GM21526 (cell line): ENCODE measurements at regions not wholly inside any gene's neighbourhood (a gene's known extent, or its start where the extent isn't known, plus 50 kb on each side); places are given as distances from the start of the nearest gene placed in this dataset.
"Not testable (repeated sequence)": the region's sequence is repeated elsewhere in the genome, so short reads cannot be mapped to it uniquely, and the experiment has no call there.

Experiments
- ATAC-seq: cut with Tn5 transposase; IDR thresholded peaks from one replicate; pipeline ENCODE4 v1.9.1; 2021; ENCODE audit warnings: moderate library complexity; ENCODE audit not compliant: unreplicated experiment, low FRiP score

GRCh38 chr3:66629150-66629981, 128.5 kb upstream of the LRIG1 start:
- no peak for ATAC-seq

- no peak for ATAC-seq
These were observed 129.2 kb upstream of the LRIG1 start for GRCh38 chr3:66629982-66630368.

GRCh38 chr3:66633402-66634381, 132.9 kb upstream of the LRIG1 start:
- no peak for ATAC-seq

GRCh38 chr3:66638717-66639116, 137.9 kb upstream of the LRIG1 start:
- no peak for ATAC-seq

- no peak for ATAC-seq
These were observed 139.1 kb upstream of the LRIG1 start for GRCh38 chr3:66639809-66640356.

- ATAC-seq = no peak
These were observed 141.2 kb upstream of the LRIG1 start for GRCh38 chr3:66642019-66642418.

- no peak for ATAC-seq
These were observed 141.7 kb upstream of the LRIG1 start for GRCh38 chr3:66642484-66642883.

GRCh38 chr3:66644549-66644948, 143.7 kb upstream of the LRIG1 start:
- ATAC-seq = no peak

- no peak for ATAC-seq
These were observed 148.2 kb upstream of the LRIG1 start for GRCh38 chr3:66648975-66649374.

- not testable (repeated sequence) for ATAC-seq
These were observed 150.7 kb upstream of the LRIG1 start for GRCh38 chr3:66651520-66651919.

- ATAC-seq = not testable (repeated sequence)
These were observed 151.3 kb upstream of the LRIG1 start for GRCh38 chr3:66652100-66652499.

- ATAC-seq = no peak
These were observed 154.2 kb upstream of the LRIG1 start for GRCh38 chr3:66655044-66655443.

- no peak for ATAC-seq
These were observed 154.8 kb upstream of the LRIG1 start for GRCh38 chr3:66655671-66656070.

GRCh38 chr3:66656609-66657008, 155.8 kb upstream of the LRIG1 start:
- ATAC-seq = no peak

GRCh38 chr3:66659056-66659455, 158.2 kb upstream of the LRIG1 start:
- ATAC-seq = no peak

GRCh38 chr3:66661628-66662027, 160.8 kb upstream of the LRIG1 start:
- ATAC-seq = no peak

GRCh38 chr3:66662894-66663293, 162.1 kb upstream of the LRIG1 start:
- no peak for ATAC-seq

GRCh38 chr3:66665021-66665695, 164.3 kb upstream of the LRIG1 start:
- no peak for ATAC-seq

- ATAC-seq = no peak
These were observed 165.5 kb upstream of the LRIG1 start for GRCh38 chr3:66666362-66666761.

GRCh38 chr3:66667263-66667662, 166.4 kb upstream of the LRIG1 start:
- no peak for ATAC-seq

GRCh38 chr3:66671291-66671690, 170.5 kb upstream of the LRIG1 start:
- no peak for ATAC-seq
